ENCODE measurements at regions not wholly inside any gene's neighbourhood (a gene's known extent, or its start where the extent isn't known, plus 50 kb on each side); places are given as distances from the start of the nearest gene placed in this dataset.

- Histone ChIP-seq H3K36me3 (ENCODE audit: insufficient read depth) (no peaks in the 10 kb centered on the region), H3K4me3 (ENCODE audit: low read depth, low read length) (no peak overlapping the region), H3K4me1 (ENCODE audit: insufficient read depth) (no peaks in the 10 kb centered on the region), H3K27ac (ENCODE audit: low read depth) (no peak overlapping the region)
- 83% methylated on average over 5 of the region's 5 CpGs for WGBS
- DNase-seq (ENCODE audit: extremely low spot score) = no peak
Measured at GRCh38 chr2:41955316-41956043, 92.3 kb upstream of the PKDCC start.

- H3K27ac ChIP-seq (ENCODE audit: low read depth) = no peak overlapping the region
- no peak for DNase-seq (ENCODE audit: extremely low spot score)
- 88% methylated on average over 3 of the region's 3 CpGs for WGBS
- no peak overlapping the region for H3K4me3 ChIP-seq (ENCODE audit: low read depth, low read length)
- no peaks in the 10 kb centered on the region for H3K36me3 ChIP-seq (ENCODE audit: insufficient read depth)
- no peaks in the 10 kb centered on the region for H3K4me1 ChIP-seq (ENCODE audit: insufficient read depth)
Measured at GRCh38 chr2:41957431-41957830, 90.4 kb upstream of the PKDCC start.

- Histone ChIP-seq H3K36me3 (ENCODE audit: insufficient read depth) (no peaks in the 10 kb centered on the region), H3K27ac (ENCODE audit: low read depth) (no peak overlapping the region), H3K4me1 (ENCODE audit: insufficient read depth) (no peaks in the 10 kb centered on the region), H3K4me3 (ENCODE audit: low read depth, low read length) (no peak overlapping the region)
- WGBS = 55% methylated on average over 4 of the region's 4 CpGs
- DNase-seq (ENCODE audit: extremely low spot score) = no peak
Measured at GRCh38 chr2:41958251-41958650, 89.6 kb upstream of the PKDCC start.

GRCh38 chr2:41958775-41959174 lies 89.0 kb upstream of the PKDCC start:
- no peaks in the 10 kb centered on the region for H3K36me3 ChIP-seq (ENCODE audit: insufficient read depth)
- H3K4me3 ChIP-seq (ENCODE audit: low read depth, low read length) = no peak overlapping the region
- H3K4me1 ChIP-seq (ENCODE audit: insufficient read depth) = no peaks in the 10 kb centered on the region
- WGBS = 89% methylated on average over 2 of the region's 2 CpGs
- DNase-seq (ENCODE audit: extremely low spot score) = no peak
- H3K27ac ChIP-seq (ENCODE audit: low read depth) = no peak overlapping the region

- Histone ChIP-seq H3K4me1 (ENCODE audit: insufficient read depth) (no peaks in the 10 kb centered on the region), H3K27ac (ENCODE audit: low read depth) (no peak overlapping the region), H3K36me3 (ENCODE audit: insufficient read depth) (no peaks in the 10 kb centered on the region), H3K4me3 (ENCODE audit: low read depth, low read length) (no peak overlapping the region)
- 95% methylated on average over 2 of the region's 2 CpGs for WGBS
- no peak for DNase-seq (ENCODE audit: extremely low spot score)
Measured at GRCh38 chr2:41959760-41960159, 88.1 kb upstream of the PKDCC start.

GRCh38 chr2:41962922-41963622 lies 84.7 kb upstream of the PKDCC start:
- Histone ChIP-seq H3K27ac (ENCODE audit: low read depth) (no peak overlapping the region), H3K4me1 (ENCODE audit: insufficient read depth) (no peaks in the 10 kb centered on the region), H3K4me3 (ENCODE audit: low read depth, low read length) (no peak overlapping the region), H3K36me3 (ENCODE audit: insufficient read depth) (no peaks in the 10 kb centered on the region)
- DNase-seq (ENCODE audit: extremely low spot score) = no peak
- 48% methylated on average over 5 of the region's 5 CpGs for WGBS

- H3K4me1 ChIP-seq (ENCODE audit: insufficient read depth) = no peaks in the 10 kb centered on the region
- WGBS = 29% methylated on average over 10 of the region's 10 CpGs
Measured at GRCh38 chr2:41963661-41964525, 83.9 kb upstream of the PKDCC start.

GRCh38 chr2:41965173-41965908 lies 82.5 kb upstream of the PKDCC start:
- no peak for DNase-seq (ENCODE audit: extremely low spot score)
- WGBS = 85% methylated on average over 5 of the region's 5 CpGs
- no peaks in the 10 kb centered on the region for H3K36me3 ChIP-seq (ENCODE audit: insufficient read depth)
- H3K4me1 ChIP-seq (ENCODE audit: insufficient read depth) = no peaks in the 10 kb centered on the region
- H3K4me3 ChIP-seq (ENCODE audit: low read depth, low read length) = no peak overlapping the region
- no peak overlapping the region for H3K27ac ChIP-seq (ENCODE audit: low read depth)

More at GRCh38 chr2:41963661-41964525, 83.9 kb upstream of the PKDCC start:
- H3K36me3 ChIP-seq (ENCODE audit: insufficient read depth) = no peaks in the 10 kb centered on the region
- DNase-seq (ENCODE audit: extremely low spot score) = peak; percentile 69
- H3K27ac ChIP-seq (ENCODE audit: low read depth) = no peak overlapping the region
- H3K4me3 ChIP-seq (ENCODE audit: low read depth, low read length) = no peak overlapping the region

- Histone ChIP-seq H3K27ac (ENCODE audit: low read depth) (no peak overlapping the region), H3K4me3 (ENCODE audit: low read depth, low read length) (no peak overlapping the region), H3K4me1 (ENCODE audit: insufficient read depth) (no peaks in the 10 kb centered on the region), H3K36me3 (ENCODE audit: insufficient read depth) (no peaks in the 10 kb centered on the region)
- DNase-seq (ENCODE audit: extremely low spot score) = no peak
- WGBS = 45% methylated on average over 2 of the region's 2 CpGs
Measured at GRCh38 chr2:41965909-41966295, 81.9 kb upstream of the PKDCC start.

GRCh38 chr2:41966431-41966893 lies 81.4 kb upstream of the PKDCC start:
- no peak for DNase-seq (ENCODE audit: extremely low spot score)
- Histone ChIP-seq H3K36me3 (ENCODE audit: insufficient read depth) (no peaks in the 10 kb centered on the region), H3K27ac (ENCODE audit: low read depth) (no peak overlapping the region), H3K4me3 (ENCODE audit: low read depth, low read length) (no peak overlapping the region), H3K4me1 (ENCODE audit: insufficient read depth) (no peaks in the 10 kb centered on the region)
- 14% methylated on average over 10 of the region's 10 CpGs for WGBS

GRCh38 chr2:41966920-41967319 lies 80.9 kb upstream of the PKDCC start:
- WGBS = 73% methylated on average over 8 of the region's 8 CpGs
- H3K4me1 ChIP-seq (ENCODE audit: insufficient read depth) = no peaks in the 10 kb centered on the region
- no peaks in the 10 kb centered on the region for H3K36me3 ChIP-seq (ENCODE audit: insufficient read depth)
- DNase-seq (ENCODE audit: extremely low spot score) = no peak
- H3K4me3 ChIP-seq (ENCODE audit: low read depth, low read length) = no peak overlapping the region
- no peak overlapping the region for H3K27ac ChIP-seq (ENCODE audit: low read depth)

- Histone ChIP-seq H3K36me3 (ENCODE audit: insufficient read depth) (no peaks in the 10 kb centered on the region), H3K27ac (ENCODE audit: low read depth) (no peak overlapping the region), H3K4me1 (ENCODE audit: insufficient read depth) (no peaks in the 10 kb centered on the region), H3K4me3 (ENCODE audit: low read depth, low read length) (no peak overlapping the region)
- DNase-seq (ENCODE audit: extremely low spot score) = no peak
- WGBS = 40% methylated on average over 13 of the region's 13 CpGs
Measured at GRCh38 chr2:41967476-41968181, 80.2 kb upstream of the PKDCC start.

GRCh38 chr2:41968182-41968578 lies 79.6 kb upstream of the PKDCC start:
- no peak overlapping the region for H3K27ac ChIP-seq (ENCODE audit: low read depth)
- 50% methylated on average over 2 of the region's 2 CpGs for WGBS
- H3K4me1 ChIP-seq (ENCODE audit: insufficient read depth) = no peaks in the 10 kb centered on the region
- no peaks in the 10 kb centered on the region for H3K36me3 ChIP-seq (ENCODE audit: insufficient read depth)
- DNase-seq (ENCODE audit: extremely low spot score) = no peak
- no peak overlapping the region for H3K4me3 ChIP-seq (ENCODE audit: low read depth, low read length)
